Thymus (tissue), 11 donors: ENCODE measurements at regions not wholly inside any gene's neighbourhood (a gene's known extent, or its start where the extent isn't known, plus 50 kb on each side); places are given as distances from the start of the nearest gene placed in this dataset.

Experiments used
- DNase-seq, 9 donors: peaks; one replicate each; pipeline ENCODE4 v3.0.0-alpha.2; 2013; ENCODE audit warnings: low spot score in 9 of 9, low read depth in 6 of 9, missing footprints in 1 of 9
- H3K27ac ChIP-seq, 2 donors: one replicate each; pipeline ENCODE4 v1.5.1; 2013; ENCODE audit warnings: control low read depth in 1 of 2, low read depth in 1 of 2, low read length in 1 of 2, mild to moderate bottlenecking in 1 of 2, moderate library complexity in 1 of 2
- H3K27me3 ChIP-seq, 2 donors: one replicate each; pipeline ENCODE4 v1.5.1; 2013; ENCODE audit warnings: low read length in 1 of 2; ENCODE audit not compliant: control insufficient read depth in 2 of 2, insufficient read depth in 1 of 2
- H3K36me3 ChIP-seq, 2 donors: one replicate each; pipeline ENCODE4 v1.5.1; 2013; ENCODE audit warnings: low read length in 1 of 2, mild to moderate bottlenecking in 1 of 2, moderate library complexity in 1 of 2; ENCODE audit not compliant: control insufficient read depth in 2 of 2, insufficient read depth in 2 of 2
- H3K4me1 ChIP-seq, 2 donors: one replicate each; pipeline ENCODE4 v1.5.1; 2013; ENCODE audit warnings: low read length in 2 of 2; ENCODE audit not compliant: control insufficient read depth in 2 of 2, insufficient read depth in 2 of 2
- H3K4me3 ChIP-seq, 2 donors: one replicate each; pipeline ENCODE4 v1.5.1; 2013; ENCODE audit warnings: low read length in 2 of 2, control low read depth in 1 of 2, mild to moderate bottlenecking in 1 of 2
- H3K9me3 ChIP-seq, 2 donors: one replicate each; pipeline ENCODE4 v1.5.1; 2013; ENCODE audit warnings: low read length in 1 of 2, mild to moderate bottlenecking in 1 of 2; ENCODE audit not compliant: control insufficient read depth in 2 of 2, insufficient read depth in 1 of 2
- WGBS: extraction: QIAGEN DNeasy Blood & Tissue Kit; methylation state at CpG from one replicate; pipeline ENCODE4 v1.1.7; 2013; 5-methylcytosine and 5-hydroxymethylcytosine counted together
- donor health status: healthy.

DNA sequence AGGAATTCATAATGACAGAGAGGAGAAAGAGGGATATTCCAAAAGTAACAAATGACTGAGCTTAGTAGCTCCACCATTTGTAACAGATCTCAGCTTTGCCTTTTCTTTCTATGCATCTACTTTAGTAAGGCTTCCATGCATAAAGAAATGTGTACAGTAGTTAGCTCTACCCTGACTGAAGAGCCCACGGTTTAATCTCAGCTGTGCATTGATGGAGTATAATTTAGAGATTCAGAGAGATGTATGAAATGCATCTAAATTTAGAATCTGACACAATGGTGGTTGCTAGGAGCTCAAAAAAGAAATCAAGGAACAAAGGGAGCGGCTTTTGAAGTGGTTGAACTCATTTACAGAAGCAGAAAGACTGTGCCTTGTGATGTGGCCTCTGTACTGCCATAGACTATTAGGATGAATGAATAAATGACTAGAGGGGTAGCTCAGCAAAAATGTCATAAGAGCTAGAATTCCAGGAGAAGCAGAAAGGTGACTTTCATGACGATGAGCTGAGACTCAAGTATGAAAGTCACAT, 838.6 kb downstream of the RPS29 start:
- H3K4me3 ChIP-seq: no peak overlapping the region
- H3K27me3 ChIP-seq: no peaks in the 10 kb centered on the region
- no peak for DNase-seq
- H3K27ac ChIP-seq: no peak overlapping the region
- H3K4me1 ChIP-seq: no peaks in the 10 kb centered on the region
- WGBS: 87% methylated on average over 3 of the region's 3 CpGs
- peaks cover 0 to 4% of the 10 kb centered on the region in 2 donors for H3K9me3 ChIP-seq
- no peaks in the 10 kb centered on the region for H3K36me3 ChIP-seq

- Histone ChIP-seq H3K4me3 (no peak overlapping the region), H3K36me3 (no peaks in the 10 kb centered on the region), H3K27ac (no peak overlapping the region), H3K27me3 (no peaks in the 10 kb centered on the region), H3K9me3 (peaks cover 0 to 4% of the 10 kb centered on the region in 2 donors), H3K4me1 (no peaks in the 10 kb centered on the region)
- 90% methylated on average over 2 of the region's 2 CpGs for WGBS
- no peak for DNase-seq
Measured at GRCh38 chr14:48744202-48744601, 842.0 kb downstream of the RPS29 start.

GRCh38 chr14:48738186-48738925, 847.8 kb downstream of the RPS29 start:
- Histone ChIP-seq H3K36me3 (no peaks in the 10 kb centered on the region), H3K4me1 (no peaks in the 10 kb centered on the region), H3K27ac (no peak overlapping the region), H3K27me3 (no peaks in the 10 kb centered on the region), H3K9me3 (no peaks in the 10 kb centered on the region), H3K4me3 (no peak overlapping the region)
- DNase-seq: no peak
- WGBS: 95% methylated on average over 1 of the region's 1 CpG

GRCh38 chr14:48735607-48736006, 850.6 kb downstream of the RPS29 start:
- H3K4me1 ChIP-seq: no peaks in the 10 kb centered on the region
- H3K27ac ChIP-seq: no peak overlapping the region
- no peaks in the 10 kb centered on the region for H3K36me3 ChIP-seq
- no peak for DNase-seq
- no peaks in the 10 kb centered on the region for H3K9me3 ChIP-seq
- WGBS: 97% methylated on average over 3 of the region's 3 CpGs
- H3K27me3 ChIP-seq: no peaks in the 10 kb centered on the region
- H3K4me3 ChIP-seq: no peak overlapping the region

- 81% methylated on average over 2 of the region's 2 CpGs for WGBS
- Histone ChIP-seq H3K36me3 (no peaks in the 10 kb centered on the region), H3K27ac (no peak overlapping the region), H3K4me3 (no peak overlapping the region), H3K9me3 (no peaks in the 10 kb centered on the region), H3K4me1 (no peaks in the 10 kb centered on the region), H3K27me3 (no peaks in the 10 kb centered on the region)
- no peak for DNase-seq
Measured at GRCh38 chr14:48731260-48731659, 854.9 kb downstream of the RPS29 start.

DNA sequence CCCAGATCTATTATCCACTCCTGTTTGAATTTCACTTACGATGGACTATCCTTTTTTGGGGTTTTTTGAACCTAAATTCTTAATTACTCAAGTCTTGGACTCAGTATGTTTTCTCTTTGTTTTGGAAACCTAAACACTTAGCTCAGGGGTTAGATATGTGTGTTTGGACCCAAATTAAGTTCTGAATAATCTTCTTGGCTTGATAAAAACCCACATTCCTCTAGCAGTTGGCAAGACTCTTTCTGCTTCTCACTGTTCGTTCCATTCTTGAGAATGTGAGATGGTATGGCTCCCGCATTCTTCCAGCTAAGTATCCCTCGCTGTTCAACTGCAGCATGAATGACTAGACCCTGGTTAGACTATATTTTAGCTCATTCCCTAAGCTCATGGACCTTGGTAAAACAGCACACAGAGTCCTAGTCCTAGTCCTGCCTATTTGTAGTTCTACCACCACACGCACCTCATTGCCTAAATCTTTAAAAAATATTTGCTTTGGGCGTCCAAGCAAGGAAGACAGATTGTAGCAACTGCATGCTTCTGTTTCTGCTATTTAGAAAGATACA, 860.0 kb downstream of the RPS29 start:
- 91% methylated on average over 6 of the region's 6 CpGs for WGBS
- H3K9me3 ChIP-seq: no peaks in the 10 kb centered on the region
- DNase-seq: no peak
- H3K4me3 ChIP-seq: no peak overlapping the region
- no peaks in the 10 kb centered on the region for H3K4me1 ChIP-seq
- H3K36me3 ChIP-seq: no peaks in the 10 kb centered on the region
- H3K27me3 ChIP-seq: no peaks in the 10 kb centered on the region
- no peak overlapping the region for H3K27ac ChIP-seq

GRCh38 chr14:48725051-48725734, 861.0 kb downstream of the RPS29 start:
- 94% methylated on average over 6 of the region's 6 CpGs for WGBS

DNA sequence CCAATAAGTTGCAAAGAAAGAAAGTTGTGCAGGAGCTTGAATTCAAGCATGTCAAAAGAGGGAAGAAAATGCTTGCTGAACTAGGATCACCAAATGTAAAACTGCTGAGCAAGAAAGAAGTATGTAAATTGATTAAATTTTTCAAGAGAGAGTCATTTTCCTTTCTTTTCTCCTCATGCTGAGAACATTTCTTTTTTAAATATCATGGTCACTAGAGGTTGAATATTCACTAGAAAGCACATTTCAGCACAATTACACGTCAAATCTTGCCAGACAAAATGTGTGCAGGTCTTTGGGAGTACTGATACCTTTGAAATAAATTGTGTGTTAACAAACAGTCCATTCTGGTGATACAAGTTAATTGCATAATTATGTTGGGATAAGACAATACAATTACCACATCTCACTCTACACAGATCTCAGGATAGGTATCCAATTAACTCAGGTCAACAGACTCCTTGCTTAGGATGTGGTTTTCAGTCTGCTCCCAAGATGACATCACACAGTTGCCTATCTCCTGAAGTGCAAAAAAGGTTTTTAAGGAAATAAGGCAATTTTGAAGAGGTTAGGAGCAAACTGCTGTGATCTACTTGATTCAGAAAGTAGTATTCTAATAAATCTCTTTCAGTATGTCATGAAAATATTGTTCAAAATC, 862.2 kb downstream of the RPS29 start:
- Histone ChIP-seq H3K9me3 (no peaks in the 10 kb centered on the region), H3K27me3 (no peaks in the 10 kb centered on the region), H3K36me3 (no peaks in the 10 kb centered on the region), H3K4me3 (no peak overlapping the region), H3K4me1 (no peaks in the 10 kb centered on the region), H3K27ac (no peak overlapping the region)
- DNase-seq: no peak
- 36% methylated on average over 1 of the region's 1 CpG for WGBS

More at GRCh38 chr14:48725051-48725734, 861.0 kb downstream of the RPS29 start:
- no peak for DNase-seq
- Histone ChIP-seq H3K36me3 (no peaks in the 10 kb centered on the region), H3K9me3 (no peaks in the 10 kb centered on the region), H3K4me1 (no peaks in the 10 kb centered on the region), H3K27ac (no peak overlapping the region), H3K4me3 (no peak overlapping the region), H3K27me3 (no peaks in the 10 kb centered on the region)

- WGBS: 95% methylated on average over 7 of the region's 7 CpGs
- no peak overlapping the region for H3K4me3 ChIP-seq
- H3K9me3 ChIP-seq: no peaks in the 10 kb centered on the region
- no peaks in the 10 kb centered on the region for H3K36me3 ChIP-seq
- no peak for DNase-seq
- no peak overlapping the region for H3K27ac ChIP-seq
- H3K4me1 ChIP-seq: no peaks in the 10 kb centered on the region
- no peaks in the 10 kb centered on the region for H3K27me3 ChIP-seq
Measured at GRCh38 chr14:48714366-48714765, 871.8 kb downstream of the RPS29 start.
